ENCODE measurements at regions not wholly inside any gene's neighbourhood (a gene's known extent, or its start where the extent isn't known, plus 50 kb on each side); places are given as distances from the start of the nearest gene placed in this dataset.

DNA sequence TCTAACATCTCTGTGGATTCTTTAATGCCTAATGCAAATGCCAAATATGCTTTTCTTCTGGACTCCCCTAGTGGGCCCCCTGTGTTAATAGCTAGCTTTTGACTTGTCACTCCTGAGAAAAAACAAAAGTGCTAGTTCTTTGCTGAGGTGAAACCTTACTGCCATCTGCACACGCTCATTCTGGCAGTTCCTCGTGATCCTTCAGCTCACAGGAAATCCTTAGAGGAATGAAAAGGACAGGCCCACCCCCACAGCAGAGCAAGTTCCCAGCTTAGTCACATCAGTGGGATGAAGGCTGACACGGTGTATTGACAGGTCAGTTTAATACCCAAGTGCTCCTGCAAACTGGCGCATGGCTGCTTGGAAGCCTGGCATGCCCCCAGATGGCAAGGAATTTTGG, 165.1 kb upstream of the ATP2B1 start:
- intact Hi-C loops (cut with micrococcal nuclease), result loop anchor here (10.0 kb wide), 1 partner anchor 1031 kb away; no protein-coding TSS in a partner anchor
- Histone ChIP-seq H3K79me2 (ENCODE audit: control insufficient read depth, insufficient read depth, low read length) (no peaks in the 10 kb centered on the region), H3K4me3 (replicated peaks in 1 of 3; ENCODE audit: insufficient read depth in 1 of 3, low read depth in 1 of 3, low read length in 3 of 3) (no peak overlapping the region), H3K9me1 (replicated peaks; ENCODE audit: control insufficient read depth, extremely low read depth, insufficient read depth, low read length) (no peaks in the 10 kb centered on the region), H3K9me3 (replicated peaks; ENCODE audit: control insufficient read depth, insufficient read depth, low read length) (no peaks in the 10 kb centered on the region), H3K4me2 (ENCODE audit: insufficient read depth, low read length) (no peak overlapping the region), H3K4me1 (ENCODE audit: control insufficient read depth, extremely low read depth, insufficient read depth, low read length) (no peaks in the 10 kb centered on the region), H3K27me3 (ENCODE audit: control insufficient read depth in 2 of 2, insufficient read depth in 2 of 2, low read length in 2 of 2) (no peaks in the 10 kb centered on the region), H3K36me3 (ENCODE audit: control insufficient read depth in 2 of 2, extremely low read depth in 1 of 2, insufficient read depth in 2 of 2, low read length in 2 of 2) (no peaks in the 10 kb centered on the region), H2AFZ (ENCODE audit: low read depth, low read length) (no peak overlapping the region), H3K9ac (replicated peaks; ENCODE audit: extremely low read depth, insufficient read depth, low read length) (no peak overlapping the region), H4K20me1 (replicated peaks; ENCODE audit: control insufficient read depth, extremely low read depth, insufficient read depth, low read length) (no peaks in the 10 kb centered on the region), H3K27ac (ENCODE audit: insufficient read depth, low read depth, low read length) (no peak overlapping the region)
- dilution Hi-C loops (cut with MboI; ENCODE audit: extremely low pct_ligation_motif_present, low sequenced_read_pairs), result no loop called here
- peak; percentile 63 for DNase-seq (ENCODE audit: low read depth, low spot score)
- no peak for TF ChIP-seq POLR2A (IDR thresholded peaks at IDR 0.05; ENCODE audit: low read depth, low read length)
- TF ChIP-seq MYC (IDR thresholded peaks at IDR 0.05; ENCODE audit: low read depth, low read length), result no peak
- TF ChIP-seq FOS (IDR thresholded peaks at IDR 0.05; ENCODE audit: borderline replicate concordance, insufficient read depth, low read length), result no peak
- TF ChIP-seq CTCF (IDR thresholded peaks at IDR 0.05; ENCODE audit: extremely low read depth in 1 of 2, insufficient read depth in 1 of 2, low read depth in 1 of 2, low read length in 2 of 2), result no peak
- TF ChIP-seq POLR2AphosphoS5 (IDR thresholded peaks at IDR 0.05; ENCODE audit: insufficient read depth, low read depth, low read length), result no peak
- TF ChIP-seq JUN (IDR thresholded peaks at IDR 0.05; ENCODE audit: borderline replicate concordance, insufficient read depth, insufficient read length, low read depth), result no peak
- TF ChIP-seq, protein P1, sequence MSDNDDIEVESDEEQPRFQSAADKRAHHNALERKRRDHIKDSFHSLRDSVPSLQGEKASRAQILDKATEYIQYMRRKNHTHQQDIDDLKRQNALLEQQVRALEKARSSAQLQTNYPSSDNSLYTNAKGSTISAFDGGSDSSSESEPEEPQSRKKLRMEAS (IDR thresholded peaks at IDR 0.05; ENCODE audit: insufficient read depth, insufficient read length), result no peak
- no peak for TF ChIP-seq GATA2 (IDR thresholded peaks at IDR 0.05; ENCODE audit: insufficient read depth, insufficient read length, low read depth, low read length)
- TF ChIP-seq EZH2 (IDR thresholded peaks at IDR 0.05; ENCODE audit: borderline replicate concordance, low read depth, low read length, severe bottlenecking), result no peak
- no TSS peak for BruUV-seq (replicated peaks)
- ChIA-PET CTCF (interaction anchor here (1.4 kb wide), 1 partner anchor 229 kb away, joined by 4 read pairs; no protein-coding TSS in a partner anchor), POLR2A (no interaction called here)
- no peak for FAIRE-seq
